Fibroblast of lung (primary cell): ENCODE measurements at regions not wholly inside any gene's neighbourhood (a gene's known extent, or its start where the extent isn't known, plus 50 kb on each side); places are given as distances from the start of the nearest gene placed in this dataset.

Experiments
- DNase-seq, 2 donors: peaks; one replicate each; pipeline versions ENCODE4 v3.0.0 to v3.0.0-alpha.2; 2010; ENCODE audit warnings: low read depth in 2 of 2
- H2AFZ ChIP-seq: 2 replicates; pipeline ENCODE4 v1.5.1; 2012; ENCODE audit warnings: low read length, control low read depth, inconsistent platforms
- H3K27ac ChIP-seq: 2 replicates; pipeline ENCODE4 v1.5.1; 2011; ENCODE audit warnings: low read length, control low read depth; ENCODE audit not compliant: insufficient read depth
- H3K27me3 ChIP-seq: 2 replicates; pipeline ENCODE4 v1.5.1; 2011; ENCODE audit warnings: mild to moderate bottlenecking, low read length; ENCODE audit not compliant: control insufficient read depth, insufficient read depth
- H3K36me3 ChIP-seq: 2 replicates; pipeline ENCODE4 v1.5.1; 2011; ENCODE audit warnings: low read length; ENCODE audit not compliant: control insufficient read depth, insufficient read depth
- H3K4me1 ChIP-seq: 2 replicates; pipeline ENCODE4 v1.5.1; 2011; ENCODE audit warnings: low read length; ENCODE audit not compliant: control insufficient read depth, insufficient read depth; ENCODE audit errors: extremely low read depth
- H3K4me2 ChIP-seq: 2 replicates; pipeline ENCODE4 v1.5.1; 2011; ENCODE audit warnings: low read length, control low read depth; ENCODE audit not compliant: insufficient read depth; ENCODE audit errors: extremely low read depth
- H3K4me3 ChIP-seq, 4 experiments: fragments of 200-600 bp in 1 of 4; sonication (generic) in 1 of 4; replicated peaks in 1 of 4; 2 replicates each; pipeline ENCODE4 v1.5.1; 2011 to 2016; ENCODE audit warnings: low read length in 4 of 4, low read depth in 3 of 4, mild to moderate bottlenecking in 3 of 4, control low read depth in 2 of 4, inconsistent platforms in 1 of 4, mixed read lengths in 1 of 4; ENCODE audit not compliant: insufficient read depth in 1 of 4; ENCODE audit errors: control extremely low read depth in 1 of 4
- H3K79me2 ChIP-seq: 2 replicates; pipeline ENCODE4 v1.5.1; 2012; ENCODE audit warnings: mild to moderate bottlenecking, low read length, inconsistent platforms; ENCODE audit not compliant: control insufficient read depth, insufficient read depth
- H3K9ac ChIP-seq: 2 replicates; pipeline ENCODE4 v1.5.1; 2011; ENCODE audit warnings: mild to moderate bottlenecking, low read length, control low read depth; ENCODE audit not compliant: insufficient read depth
- H3K9me3 ChIP-seq: 2 replicates; pipeline ENCODE4 v1.5.1; 2012; ENCODE audit warnings: low read depth, low read length; ENCODE audit not compliant: control insufficient read depth, insufficient read depth
- H4K20me1 ChIP-seq: 2 replicates; pipeline ENCODE4 v1.5.1; 2011; ENCODE audit warnings: low read length; ENCODE audit not compliant: control insufficient read depth, insufficient read depth; ENCODE audit errors: extremely low read depth
- EZH2 ChIP-seq: IDR thresholded peaks from 2 replicates; pipeline ENCODE4 v1.5.1; 2012; ENCODE audit warnings: low read length, control low read depth, mild to moderate bottlenecking; ENCODE audit errors: missing control alignments
- TF ChIP-seq, protein P1 (sequence below), 2 donors: IDR thresholded peaks in 1 of 2; conservative IDR thresholded peaks in 1 of 2; 1 replicate in 1 of 2; 2 replicates in 1 of 2; pipeline ENCODE4 v1.5.1; 2011 to 2012; ENCODE audit warnings: low read length in 2 of 2, control low read depth in 1 of 2, inconsistent platforms in 1 of 2, low read depth in 1 of 2, mild to moderate bottlenecking in 1 of 2

DNA sequence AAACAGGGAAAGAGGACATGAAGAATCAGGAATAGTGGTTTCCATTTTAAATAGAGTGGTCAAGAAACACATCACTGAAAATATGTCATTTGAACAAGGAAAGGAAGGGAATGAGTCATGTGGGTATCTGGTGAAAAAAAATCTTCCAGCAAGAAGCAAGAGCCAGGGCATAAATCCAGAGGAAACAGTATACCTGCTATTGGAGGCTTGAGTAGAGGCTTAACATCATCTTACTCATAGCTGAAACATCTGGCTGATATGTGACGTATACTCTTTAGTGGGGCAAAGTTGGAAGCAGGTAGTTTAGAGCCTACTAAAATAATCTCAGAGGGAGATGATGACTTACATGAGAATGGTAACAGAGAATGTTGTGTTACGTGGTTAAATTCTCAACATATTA, 517.2 kb downstream of the CAAP1 start:
- H3K4me3 ChIP-seq, result no peak overlapping the region
- peak in 1 of 2 donors; percentile 9 for DNase-seq
- H3K4me2 ChIP-seq, result no peak overlapping the region

GRCh38 chr9:26373616-26374015, 519.0 kb downstream of the CAAP1 start:
- no peaks in the 10 kb centered on the region for H4K20me1 ChIP-seq
- H3K27ac ChIP-seq, result no peak overlapping the region
- no peak for DNase-seq
- H3K36me3 ChIP-seq, result no peaks in the 10 kb centered on the region
- no peaks in the 10 kb centered on the region for H3K79me2 ChIP-seq
- H3K9me3 ChIP-seq, result no peaks in the 10 kb centered on the region
- no peak overlapping the region for H3K4me2 ChIP-seq
- no peaks in the 10 kb centered on the region for H3K4me1 ChIP-seq
- TF ChIP-seq, protein P1, sequence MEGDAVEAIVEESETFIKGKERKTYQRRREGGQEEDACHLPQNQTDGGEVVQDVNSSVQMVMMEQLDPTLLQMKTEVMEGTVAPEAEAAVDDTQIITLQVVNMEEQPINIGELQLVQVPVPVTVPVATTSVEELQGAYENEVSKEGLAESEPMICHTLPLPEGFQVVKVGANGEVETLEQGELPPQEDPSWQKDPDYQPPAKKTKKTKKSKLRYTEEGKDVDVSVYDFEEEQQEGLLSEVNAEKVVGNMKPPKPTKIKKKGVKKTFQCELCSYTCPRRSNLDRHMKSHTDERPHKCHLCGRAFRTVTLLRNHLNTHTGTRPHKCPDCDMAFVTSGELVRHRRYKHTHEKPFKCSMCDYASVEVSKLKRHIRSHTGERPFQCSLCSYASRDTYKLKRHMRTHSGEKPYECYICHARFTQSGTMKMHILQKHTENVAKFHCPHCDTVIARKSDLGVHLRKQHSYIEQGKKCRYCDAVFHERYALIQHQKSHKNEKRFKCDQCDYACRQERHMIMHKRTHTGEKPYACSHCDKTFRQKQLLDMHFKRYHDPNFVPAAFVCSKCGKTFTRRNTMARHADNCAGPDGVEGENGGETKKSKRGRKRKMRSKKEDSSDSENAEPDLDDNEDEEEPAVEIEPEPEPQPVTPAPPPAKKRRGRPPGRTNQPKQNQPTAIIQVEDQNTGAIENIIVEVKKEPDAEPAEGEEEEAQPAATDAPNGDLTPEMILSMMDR (conservative IDR thresholded peaks at IDR 0.05 in 1 of 2, IDR thresholded peaks at IDR 0.05 in 1 of 2; ENCODE audit: low read depth in 1 of 2, low read length in 2 of 2), result no peak
- no peak for TF ChIP-seq EZH2
- no peak overlapping the region for H3K9ac ChIP-seq
- no peak overlapping the region for H3K4me3 ChIP-seq
- no peak overlapping the region for H2AFZ ChIP-seq
- H3K27me3 ChIP-seq, result no peaks in the 10 kb centered on the region

More for the DNA sequence above, 517.2 kb downstream of the CAAP1 start:
- no peaks in the 10 kb centered on the region for H3K27me3 ChIP-seq
- H4K20me1 ChIP-seq, result no peaks in the 10 kb centered on the region
- no peaks in the 10 kb centered on the region for H3K4me1 ChIP-seq
- H3K9me3 ChIP-seq, result no peaks in the 10 kb centered on the region
- H2AFZ ChIP-seq, result no peak overlapping the region
- H3K27ac ChIP-seq, result no peak overlapping the region
- no peaks in the 10 kb centered on the region for H3K36me3 ChIP-seq
- H3K9ac ChIP-seq, result no peak overlapping the region
- no peak for TF ChIP-seq EZH2
- TF ChIP-seq, protein P1 (conservative IDR thresholded peaks at IDR 0.05 in 1 of 2, IDR thresholded peaks at IDR 0.05 in 1 of 2; ENCODE audit: low read depth in 1 of 2, low read length in 2 of 2), result no peak
- H3K79me2 ChIP-seq, result no peaks in the 10 kb centered on the region

- no peak for TF ChIP-seq EZH2
- TF ChIP-seq, protein P1 (conservative IDR thresholded peaks at IDR 0.05 in 1 of 2, IDR thresholded peaks at IDR 0.05 in 1 of 2; ENCODE audit: low read depth in 1 of 2, low read length in 2 of 2), result no peak
- no peak for DNase-seq
- no peak overlapping the region for H3K27ac ChIP-seq
- no peak overlapping the region for H3K4me2 ChIP-seq
- no peaks in the 10 kb centered on the region for H3K9me3 ChIP-seq
- H4K20me1 ChIP-seq, result no peaks in the 10 kb centered on the region
- H3K4me1 ChIP-seq, result no peaks in the 10 kb centered on the region
- H3K4me3 ChIP-seq, result no peak overlapping the region
- H3K36me3 ChIP-seq, result no peaks in the 10 kb centered on the region
- no peaks in the 10 kb centered on the region for H3K27me3 ChIP-seq
- H3K9ac ChIP-seq, result no peak overlapping the region
- no peak overlapping the region for H2AFZ ChIP-seq
- H3K79me2 ChIP-seq, result no peaks in the 10 kb centered on the region
Observed at GRCh38 chr9:26371236-26371635, 521.4 kb downstream of the CAAP1 start.
